ENCODE measurements at regions not wholly inside any gene's neighbourhood (a gene's known extent, or its start where the extent isn't known, plus 50 kb on each side); places are given as distances from the start of the nearest gene placed in this dataset.
"Not testable (repeated sequence)": the region's sequence is repeated elsewhere in the genome, so short reads cannot be mapped to it uniquely, and the experiment has no call there.

- no peak for DNase-seq
Measured at GRCh38 chr1:234855851-234856250, 245.9 kb upstream of the IRF2BP2 start.

GRCh38 chr1:234854645-234855039 lies 244.7 kb upstream of the IRF2BP2 start:
- no peak for DNase-seq

GRCh38 chr1:234853906-234854644 lies 244.1 kb upstream of the IRF2BP2 start:
- DNase-seq = no peak

- no peak for DNase-seq
Measured at GRCh38 chr1:234852659-234853058, 242.7 kb upstream of the IRF2BP2 start.

GRCh38 chr1:234851450-234852438 lies 241.8 kb upstream of the IRF2BP2 start:
- DNase-seq = no peak

GRCh38 chr1:234849832-234850231 lies 239.9 kb upstream of the IRF2BP2 start:
- no peak for DNase-seq

GRCh38 chr1:234848972-234849649 lies 239.1 kb upstream of the IRF2BP2 start:
- DNase-seq = no peak

- not testable (repeated sequence) for DNase-seq
Measured at GRCh38 chr1:234846813-234847212, 236.8 kb upstream of the IRF2BP2 start.

GRCh38 chr1:234845836-234846235 lies 235.9 kb upstream of the IRF2BP2 start:
- no peak for DNase-seq

GRCh38 chr1:234845097-234845660 lies 235.2 kb upstream of the IRF2BP2 start:
- no peak for DNase-seq

GRCh38 chr1:234844479-234845031 lies 234.6 kb upstream of the IRF2BP2 start:
- DNase-seq = no peak

GRCh38 chr1:234843946-234844345 lies 234.0 kb upstream of the IRF2BP2 start:
- DNase-seq = no peak

- DNase-seq = no peak
Measured at GRCh38 chr1:234842726-234843641, 233.0 kb upstream of the IRF2BP2 start.

- no peak for DNase-seq
Measured at GRCh38 chr1:234841710-234842231, 231.8 kb upstream of the IRF2BP2 start.

- DNase-seq = no peak
Measured at GRCh38 chr1:234841281-234841680, 231.3 kb upstream of the IRF2BP2 start.

GRCh38 chr1:234840843-234841242 lies 230.9 kb upstream of the IRF2BP2 start:
- no peak for DNase-seq

- no peak for DNase-seq
Measured at GRCh38 chr1:234840253-234840652, 230.3 kb upstream of the IRF2BP2 start.

- no peak for DNase-seq
Measured at GRCh38 chr1:234839663-234840062, 229.7 kb upstream of the IRF2BP2 start.

- DNase-seq = no peak
Measured at GRCh38 chr1:234838820-234839219, 228.8 kb upstream of the IRF2BP2 start.

GRCh38 chr1:234838182-234838581 lies 228.2 kb upstream of the IRF2BP2 start:
- no peak for DNase-seq

- DNase-seq = no peak
Measured at GRCh38 chr1:234837713-234838112, 227.7 kb upstream of the IRF2BP2 start.
